ENCODE measurements at regions not wholly inside any gene's neighbourhood (a gene's known extent, or its start where the extent isn't known, plus 50 kb on each side); places are given as distances from the start of the nearest gene placed in this dataset.
"Not testable (repeated sequence)": the region's sequence is repeated elsewhere in the genome, so short reads cannot be mapped to it uniquely, and the experiment has no call there.

DNA sequence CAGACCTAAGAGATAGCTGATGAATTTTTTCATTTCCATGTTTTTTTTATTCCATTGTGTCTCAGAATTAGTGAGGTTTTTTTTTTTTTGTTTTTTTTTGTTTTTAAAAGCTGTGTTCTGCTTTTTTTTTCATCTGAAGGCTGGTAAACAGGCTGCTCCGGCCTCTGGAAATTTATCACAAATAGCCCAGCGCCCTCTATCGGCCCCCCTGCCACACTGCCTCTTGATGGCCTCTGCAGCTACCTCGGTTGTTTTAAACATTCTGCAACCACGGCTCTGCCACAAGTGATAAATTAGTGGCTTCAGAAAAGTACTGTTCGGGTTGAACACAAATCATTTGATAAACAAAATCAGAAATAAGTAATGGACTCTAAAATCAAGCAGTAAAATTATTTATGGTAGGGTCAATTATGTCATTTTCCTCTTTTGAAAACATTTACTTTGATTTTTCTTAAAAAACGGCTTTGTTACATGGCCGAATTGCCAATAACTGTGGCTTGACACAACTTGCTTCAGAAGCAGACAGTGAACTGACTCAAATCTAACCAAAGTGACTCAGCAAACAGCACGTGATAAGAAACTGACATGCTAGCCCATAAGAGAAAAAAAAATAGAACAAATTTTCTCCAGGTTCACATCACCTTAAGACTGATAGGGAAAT lies 87.8 kb downstream of the RSL24D1 start:
- TF ChIP-seq ZFX (IDR thresholded peaks at IDR 0.05) = no peak
- TF ChIP-seq, protein P1, sequence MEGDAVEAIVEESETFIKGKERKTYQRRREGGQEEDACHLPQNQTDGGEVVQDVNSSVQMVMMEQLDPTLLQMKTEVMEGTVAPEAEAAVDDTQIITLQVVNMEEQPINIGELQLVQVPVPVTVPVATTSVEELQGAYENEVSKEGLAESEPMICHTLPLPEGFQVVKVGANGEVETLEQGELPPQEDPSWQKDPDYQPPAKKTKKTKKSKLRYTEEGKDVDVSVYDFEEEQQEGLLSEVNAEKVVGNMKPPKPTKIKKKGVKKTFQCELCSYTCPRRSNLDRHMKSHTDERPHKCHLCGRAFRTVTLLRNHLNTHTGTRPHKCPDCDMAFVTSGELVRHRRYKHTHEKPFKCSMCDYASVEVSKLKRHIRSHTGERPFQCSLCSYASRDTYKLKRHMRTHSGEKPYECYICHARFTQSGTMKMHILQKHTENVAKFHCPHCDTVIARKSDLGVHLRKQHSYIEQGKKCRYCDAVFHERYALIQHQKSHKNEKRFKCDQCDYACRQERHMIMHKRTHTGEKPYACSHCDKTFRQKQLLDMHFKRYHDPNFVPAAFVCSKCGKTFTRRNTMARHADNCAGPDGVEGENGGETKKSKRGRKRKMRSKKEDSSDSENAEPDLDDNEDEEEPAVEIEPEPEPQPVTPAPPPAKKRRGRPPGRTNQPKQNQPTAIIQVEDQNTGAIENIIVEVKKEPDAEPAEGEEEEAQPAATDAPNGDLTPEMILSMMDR (conservative IDR thresholded peaks at IDR 0.05) = peak; percentile 95
- no peak overlapping the region for H3K27ac ChIP-seq

DNA sequence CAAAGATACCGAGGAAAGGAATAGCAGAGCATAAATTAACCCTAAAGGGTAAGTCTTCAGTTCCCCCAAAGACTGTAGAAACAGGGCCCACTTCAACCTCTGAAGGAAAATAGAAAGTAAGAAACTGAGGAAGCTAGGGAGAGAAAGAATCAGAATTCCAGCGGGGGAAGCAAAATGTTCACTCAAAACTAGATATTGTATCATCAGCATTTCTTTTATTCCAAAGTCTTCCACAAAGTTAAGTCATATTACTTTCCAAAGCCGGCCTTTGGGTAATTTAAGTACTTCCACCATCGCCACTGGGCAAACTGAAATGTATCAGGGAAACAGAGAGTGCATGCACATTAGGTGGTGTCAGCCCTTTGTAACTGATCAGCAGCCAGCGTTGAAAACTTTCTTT lies 88.3 kb downstream of the RSL24D1 start:
- H3K27ac ChIP-seq = no peak overlapping the region
- TF ChIP-seq, protein P1 (conservative IDR thresholded peaks at IDR 0.05) = no peak
- no peak for TF ChIP-seq ZFX (IDR thresholded peaks at IDR 0.05)

DNA sequence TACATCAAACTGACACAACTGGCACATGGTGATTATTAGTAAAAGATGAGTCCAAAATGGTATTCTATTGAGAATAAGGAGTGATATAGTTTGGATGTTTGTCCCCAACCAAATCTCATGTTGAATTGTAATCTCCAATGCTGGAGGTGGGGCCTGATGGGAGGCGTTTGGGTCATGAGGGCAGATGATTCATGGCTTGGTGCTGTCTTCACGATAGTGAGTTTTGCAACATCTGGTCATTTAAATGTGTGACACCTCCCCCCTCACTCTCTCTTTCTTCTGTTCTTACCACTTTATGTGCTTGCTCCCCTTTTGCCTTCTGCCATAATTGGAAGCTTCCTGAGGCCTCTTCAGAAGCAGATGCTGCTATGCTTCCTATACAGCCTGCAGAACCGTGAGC lies 90.6 kb downstream of the RSL24D1 start:
- TF ChIP-seq ZFX (IDR thresholded peaks at IDR 0.05) = no peak
- TF ChIP-seq, protein P1 (conservative IDR thresholded peaks at IDR 0.05) = no peak
- no peak overlapping the region for H3K27ac ChIP-seq

DNA sequence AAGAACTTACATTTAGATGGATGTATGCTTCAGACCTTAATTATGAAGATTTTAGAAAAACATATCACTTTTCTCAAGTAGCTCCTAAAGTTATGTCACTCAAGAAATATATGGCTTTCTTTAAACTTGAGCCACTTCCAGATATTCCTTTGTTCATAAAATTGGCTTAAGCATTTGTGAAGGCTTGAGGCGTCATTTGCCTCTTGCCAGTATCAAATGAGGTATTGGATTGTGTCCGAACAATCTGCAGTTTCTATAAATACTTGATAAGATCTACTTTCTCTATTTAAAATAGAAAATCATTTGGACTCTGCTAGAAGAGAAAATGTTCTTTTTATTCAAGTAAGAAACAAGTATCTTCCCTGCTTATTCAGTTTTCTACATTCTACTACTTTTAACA lies 102.6 kb downstream of the RSL24D1 start:
- H3K27ac ChIP-seq = no peak overlapping the region
- TF ChIP-seq, protein P1 (conservative IDR thresholded peaks at IDR 0.05) = no peak
- TF ChIP-seq ZFX (IDR thresholded peaks at IDR 0.05) = no peak

DNA sequence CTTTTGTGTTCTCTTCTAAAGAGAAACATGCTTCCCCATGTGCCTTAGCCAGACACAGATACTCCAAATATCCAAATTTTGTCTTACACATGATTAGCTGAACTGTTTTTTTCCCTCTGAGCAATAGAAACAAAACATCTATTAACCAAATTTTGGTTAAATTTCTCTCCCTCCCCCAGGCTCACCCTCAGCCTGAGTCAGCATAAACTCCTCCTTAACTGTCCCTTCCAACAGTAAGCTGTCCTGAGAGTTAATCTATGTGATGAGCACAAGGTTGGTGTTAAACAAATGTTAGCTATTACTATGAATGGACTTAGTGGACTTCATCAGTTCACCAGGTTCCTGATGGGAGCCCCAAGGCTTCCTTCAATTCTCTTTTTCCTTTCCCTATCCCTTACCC lies 108.5 kb downstream of the RSL24D1 start:
- H3K27ac ChIP-seq = no peak overlapping the region
- no peak for TF ChIP-seq ZFX (IDR thresholded peaks at IDR 0.05)
- TF ChIP-seq, protein P1 (conservative IDR thresholded peaks at IDR 0.05) = no peak

DNA sequence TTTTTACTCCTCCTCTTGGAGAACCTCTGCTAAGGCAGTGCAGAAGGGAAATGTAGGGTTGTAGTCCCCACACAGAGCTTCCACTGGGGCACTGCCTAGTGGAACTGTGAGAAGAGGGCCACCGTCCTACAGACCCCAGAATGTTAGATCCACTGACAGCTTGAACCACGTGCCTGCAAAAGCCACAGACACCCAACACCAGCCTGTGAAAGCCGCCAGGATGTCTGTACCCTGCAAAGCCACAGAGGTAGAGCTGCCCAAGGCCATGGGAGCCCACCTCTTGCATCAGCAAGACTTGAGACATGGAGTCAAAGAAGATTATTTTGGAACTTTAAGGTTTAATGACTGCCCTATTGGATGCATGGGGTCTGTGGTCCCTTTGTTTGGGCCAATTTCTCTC lies 112.1 kb downstream of the RSL24D1 start:
- TF ChIP-seq ZFX (IDR thresholded peaks at IDR 0.05) = no peak
- TF ChIP-seq, protein P1 (conservative IDR thresholded peaks at IDR 0.05) = no peak
- H3K27ac ChIP-seq = no peak overlapping the region

DNA sequence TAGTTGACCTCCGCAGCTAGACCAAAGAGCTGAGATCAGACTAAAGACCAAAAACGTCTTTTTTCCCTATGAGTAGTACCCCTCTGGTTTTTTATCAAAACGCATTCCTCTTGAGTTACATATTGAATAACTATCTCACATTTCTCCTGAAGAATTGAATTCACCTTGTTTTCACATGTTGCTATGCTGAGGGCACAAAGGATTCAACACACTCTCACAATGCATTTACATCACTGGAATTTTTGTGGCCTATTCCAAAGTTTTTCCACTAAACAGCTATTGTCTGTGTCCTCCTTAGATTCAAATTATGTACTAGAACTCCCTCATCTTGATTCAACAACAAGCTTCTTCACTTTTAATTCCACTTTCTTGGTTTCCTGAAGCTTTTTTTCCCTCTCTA lies 112.5 kb downstream of the RSL24D1 start:
- H3K27ac ChIP-seq = no peak overlapping the region
- no peak for TF ChIP-seq ZFX (IDR thresholded peaks at IDR 0.05)
- TF ChIP-seq, protein P1 (conservative IDR thresholded peaks at IDR 0.05) = no peak

DNA sequence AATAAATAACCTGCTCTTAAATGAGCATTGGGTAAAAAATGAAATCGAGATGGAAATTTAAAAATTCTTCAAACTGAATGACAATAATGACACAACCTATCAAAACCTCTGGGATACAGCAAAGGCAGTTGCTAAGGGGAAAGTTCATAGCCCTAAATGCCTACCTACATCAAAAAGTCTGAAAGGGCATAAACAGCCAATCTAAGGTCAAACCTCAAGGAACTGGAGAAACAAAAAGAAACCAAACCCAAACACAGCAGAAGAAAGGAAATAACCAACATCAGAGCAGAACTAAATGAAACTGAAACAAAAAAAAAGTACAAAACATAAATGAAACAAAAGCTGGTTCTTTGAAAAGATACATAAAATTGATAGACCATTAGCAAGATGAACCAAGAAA lies 119.7 kb downstream of the RSL24D1 start:
- H3K27ac ChIP-seq = not testable (repeated sequence)
